HepG2 (cell line): ENCODE measurements at regions not wholly inside any gene's neighbourhood (a gene's known extent, or its start where the extent isn't known, plus 50 kb on each side); places are given as distances from the start of the nearest gene placed in this dataset.

ENCODE experiments used
- ATAC-seq: fragments of 200-7000 bp; cut with Tn5 transposase; 3 replicates; pipeline ENCODE4 v1.9.1; 2020; ENCODE audit warnings: mild to moderate bottlenecking, moderate library complexity
- BruUV-seq: library from RNA; stranded (reverse); fragments of 400-500 nt; replicated peaks from 2 replicates; lab custom pipeline; 2021; lab: Mats Ljungman, UMichigan
- CTCF ChIA-PET: fragments of 300-600 bp; formaldehyde crosslinking; extraction: SDS; loops from one replicate; lab custom pipeline; 2021; ENCODE audit warnings: low total read pairs, inconsistent platforms, low intra/inter-chr PET ratio; lab: Yijun Ruan, JAX
- POLR2A ChIA-PET: fragments of 350-600 bp; sonication (Branson Sonifier 250); formaldehyde crosslinking; loops from one replicate; lab custom pipeline; 2020; ENCODE audit warnings: antibody characterized with exemption, inconsistent platforms; lab: Yijun Ruan, JAX
- DNase-seq: peaks from one replicate; pipeline ENCODE4 v3.0.0-alpha.2; 2015; ENCODE audit warnings: low spot score
- FAIRE-seq: peaks from 3 replicates; lab custom pipeline; 2011; peaks lifted over from hg19 to GRCh38; lab: Jason Lieb, UNC
- H2AFZ ChIP-seq: one replicate; pipeline ENCODE4 v1.6.1; 2011; ENCODE audit warnings: low read length, inconsistent platforms
- H3K27ac ChIP-seq: fragments of 300-600 bp; 3 replicates; pipeline ENCODE4 v1.8.0; 2011; ENCODE audit warnings: mixed run types, mild to moderate bottlenecking, mixed read lengths, low read length, inconsistent platforms; ENCODE audit not compliant: insufficient read depth; ENCODE audit errors: extremely low read length
- H3K27me3 ChIP-seq, 2 experiments: fragments of 200-600 bp in 1 of 2; 2 replicates in 1 of 2; 3 replicates in 1 of 2; pipeline versions ENCODE4 v1.6.0 to v1.8.0; 2011; ENCODE audit warnings: low read length in 2 of 2, mild to moderate bottlenecking in 2 of 2, moderate library complexity in 2 of 2, inconsistent platforms in 1 of 2; ENCODE audit not compliant: insufficient read depth in 2 of 2, control insufficient read depth in 1 of 2
- H3K36me3 ChIP-seq, 2 experiments: fragments of 200-600 bp in 1 of 2; replicated peaks in 1 of 2; 2 replicates in 1 of 2; 3 replicates in 1 of 2; pipeline versions ENCODE4 v1.5.1 to v1.8.0; 2011; ENCODE audit warnings: low read length in 2 of 2, inconsistent platforms in 1 of 2; ENCODE audit not compliant: insufficient read depth in 2 of 2, control insufficient read depth in 1 of 2
- H3K4me1 ChIP-seq: 2 replicates; pipeline ENCODE4 v1.5.1; 2012; ENCODE audit warnings: low read length, inconsistent platforms; ENCODE audit not compliant: insufficient read depth
- H3K4me2 ChIP-seq: 2 replicates; pipeline ENCODE4 v1.6.0; 2011; ENCODE audit warnings: low read depth, low read length, inconsistent platforms
- H3K4me3 ChIP-seq, 3 experiments: fragments of 200-600 bp in 1 of 3; sonication (generic), shearing (Covaris generic) in 1 of 3; replicated peaks in 1 of 3; 2 replicates each; pipeline ENCODE4 v1.5.1; 2011 to 2016; ENCODE audit warnings: low read length in 3 of 3, inconsistent platforms in 2 of 3, low read depth in 2 of 3, mild to moderate bottlenecking in 2 of 3, control low read depth in 1 of 3, mixed read lengths in 1 of 3; ENCODE audit not compliant: insufficient read depth in 1 of 3
- H3K79me2 ChIP-seq: one replicate; pipeline ENCODE4 v1.6.1; 2011; ENCODE audit warnings: low read length, inconsistent platforms; ENCODE audit not compliant: insufficient read depth
- H3K9ac ChIP-seq: 2 replicates; pipeline ENCODE4 v1.6.0; 2011; ENCODE audit warnings: mild to moderate bottlenecking, low read depth, low read length, inconsistent platforms; ENCODE audit not compliant: insufficient read depth
- H3K9me3 ChIP-seq: 2 replicates; pipeline ENCODE4 v1.5.1; 2012; ENCODE audit warnings: mild to moderate bottlenecking, low read length
- H4K20me1 ChIP-seq: 2 replicates; pipeline ENCODE4 v1.6.0; 2011; ENCODE audit warnings: inconsistent platforms, mild to moderate bottlenecking, low read length, moderate library complexity; ENCODE audit not compliant: insufficient read depth
- FOXP4 ChIP-seq: sonication (generic); formaldehyde crosslinking; IDR thresholded peaks from 2 replicates; pipeline ENCODE4 v1.4.0; 2020; ENCODE audit warnings: missing genetic modification reagents
- HES4 ChIP-seq: sonication (generic); formaldehyde crosslinking; IDR thresholded peaks from 2 replicates; pipeline ENCODE4 v1.9.0; 2021; ENCODE audit warnings: mild to moderate bottlenecking, missing genetic modification reagents, borderline replicate concordance
- NFE2L2 ChIP-seq: fragments of 150-350 bp; IDR thresholded peaks from 2 replicates; pipeline ENCODE4 v1.6.1; 2014; ENCODE audit warnings: low read length
- PAWR ChIP-seq: sonication (generic); formaldehyde crosslinking; IDR thresholded peaks from 2 replicates; pipeline ENCODE4 v1.4.0; 2020; ENCODE audit warnings: missing genetic modification reagents, mild to moderate bottlenecking, borderline replicate concordance
- REXO4 ChIP-seq: sonication (generic); formaldehyde crosslinking; IDR thresholded peaks from 2 replicates; pipeline ENCODE4 v1.8.0; 2022; ENCODE audit warnings: missing genetic modification reagents, mild to moderate bottlenecking, borderline replicate concordance
- SKI ChIP-seq: fragments of 450-650 bp; IDR thresholded peaks from one replicate; pipeline ENCODE4 v1.6.1; 2018; ENCODE audit warnings: mild to moderate bottlenecking; ENCODE audit not compliant: partially characterized antibody
- SNAPC4 ChIP-seq: sonication (generic); formaldehyde crosslinking; IDR thresholded peaks from 2 replicates; pipeline ENCODE4 v1.4.0; 2020; ENCODE audit warnings: mild to moderate bottlenecking, missing genetic modification reagents
- SOX13 ChIP-seq, 3 experiments: fragments of 450-650 bp in 1 of 3; sonication (generic) in 1 of 3; formaldehyde crosslinking in 1 of 3; IDR thresholded peaks in 2 of 3; conservative IDR thresholded peaks in 1 of 3; 2 replicates each; pipeline versions ENCODE4 v1.5.0 to v1.6.1; 2016 to 2020; ENCODE audit warnings: antibody characterized with exemption in 1 of 3, mild to moderate bottlenecking in 1 of 3, missing compliant biosample characterization in 1 of 3, missing genetic modification reagents in 1 of 3, moderate library complexity in 1 of 3
- ZC3H4 ChIP-seq: sonication (generic); formaldehyde crosslinking; IDR thresholded peaks from 2 replicates; pipeline ENCODE4 v1.4.0; 2020; ENCODE audit warnings: missing genetic modification reagents, borderline replicate concordance
- ZNF256 ChIP-seq: sonication (generic); formaldehyde crosslinking; conservative IDR thresholded peaks from 2 replicates; pipeline ENCODE4 v1.4.0; 2020; ENCODE audit warnings: missing genetic modification reagents
- ZNF296 ChIP-seq: sonication (generic); formaldehyde crosslinking; conservative IDR thresholded peaks from 2 replicates; pipeline ENCODE4 v1.5.0; 2020; ENCODE audit warnings: mild to moderate bottlenecking, missing genetic modification reagents
- ZNF34 ChIP-seq: sonication (generic); formaldehyde crosslinking; IDR thresholded peaks from 2 replicates; pipeline ENCODE4 v1.4.0; 2020; ENCODE audit warnings: mild to moderate bottlenecking, missing genetic modification reagents, borderline replicate concordance
- ZNF362 ChIP-seq: sonication (generic); formaldehyde crosslinking; IDR thresholded peaks from 2 replicates; pipeline ENCODE4 v1.4.0; 2020; ENCODE audit warnings: missing genetic modification reagents, mild to moderate bottlenecking, borderline replicate concordance
- ZNF431 ChIP-seq: sonication (generic); formaldehyde crosslinking; IDR thresholded peaks from 2 replicates; pipeline ENCODE4 v1.9.0; 2022; ENCODE audit warnings: missing genetic modification reagents, low read depth, mild to moderate bottlenecking, borderline replicate concordance
- ZNF629 ChIP-seq: sonication (generic); formaldehyde crosslinking; conservative IDR thresholded peaks from 2 replicates; pipeline ENCODE4 v1.5.0; 2020; ENCODE audit warnings: missing genetic modification reagents
- ZNF720 ChIP-seq: sonication (generic); formaldehyde crosslinking; IDR thresholded peaks from 2 replicates; pipeline ENCODE4 v1.4.0; 2020; ENCODE audit warnings: missing genetic modification reagents
- whole genome bisulfite sequencing: methylation state at CpG from one replicate; pipeline ENCODE4 v1.1.6; 2017; ENCODE audit warnings: low lambda C conversion rate; 5-methylcytosine and 5-hydroxymethylcytosine counted together
- in situ Hi-C: cut with HindIII; loops from 2 replicates; pipeline ENCODE4 v1.10.0; 2017; ENCODE audit warnings: low pct_unique_long_range_greater_than_20kb; ENCODE audit not compliant: extremely low pct_ligation_motif_present
- intact Hi-C: fragments of 100-400 bp; cut with micrococcal nuclease; formaldehyde crosslinking; loops from one replicate; pipeline ENCODE4 v1.10.0; 2022; ENCODE audit not compliant: unreplicated experiment

DNA sequence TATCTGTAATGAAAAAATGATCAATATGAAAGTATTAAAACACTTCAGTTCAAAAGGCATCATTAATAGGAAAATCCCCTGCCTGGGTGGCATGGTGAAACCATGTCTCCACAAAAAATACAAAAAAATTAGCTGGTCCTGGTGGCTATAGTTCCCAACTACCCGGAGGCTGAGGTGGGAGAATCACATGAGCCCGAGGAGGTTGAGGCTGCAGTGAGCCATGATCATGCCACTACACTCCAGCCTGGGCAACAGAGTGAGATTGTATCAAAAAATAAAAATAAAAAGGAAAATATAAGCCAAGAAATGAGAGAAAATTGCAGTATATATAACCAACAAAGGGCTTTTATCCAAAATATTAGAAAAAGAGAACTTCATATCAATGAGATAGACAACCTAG lies 71.6 kb upstream of the MYCN start (continued):
- TF ChIP-seq SNAPC4 (CRISPR knock-in tag) (no peak), ZNF629 (CRISPR knock-in tag) (no peak)

GRCh38 chr2:15869396-15869795 lies 71.0 kb upstream of the MYCN start:
- Histone ChIP-seq H3K9me3 (no peaks in the 10 kb centered on the region), H3K4me3 (no peak overlapping the region), H4K20me1 (no peaks in the 10 kb centered on the region), H3K4me2 (no peak overlapping the region), H3K79me2 (no peaks in the 10 kb centered on the region), H3K27me3 (0 out of 5 replicates have a peak, but pooled peaks cover 0 to 3% of the 10 kb centered on the region in 2 experiments), H3K9ac (no peak overlapping the region), H2AFZ (no peak overlapping the region), H3K36me3 (no peaks in the 10 kb centered on the region), H3K4me1 (no peaks in the 10 kb centered on the region), H3K27ac (no peak overlapping the region)
- intact Hi-C loops, result no loop called here
- FAIRE-seq (no peak), DNase-seq (no peak), ATAC-seq (no peak)
- CTCF ChIA-PET, result no interaction called here
- in situ Hi-C loops, result no loop called here
- 39% methylated on average over 3 of the region's 3 CpGs for WGBS
- no TSS peak for BruUV-seq
- POLR2A ChIA-PET, result no interaction called here
- TF ChIP-seq SKI (no peak), REXO4 (CRISPR knock-in tag) (no peak), HES4 (CRISPR knock-in tag) (no peak), ZNF296 (CRISPR knock-in tag) (no peak), NFE2L2 (no peak), PAWR (CRISPR knock-in tag) (no peak), ZNF362 (CRISPR knock-in tag) (no peak), ZC3H4 (CRISPR knock-in tag) (no peak), ZNF431 (no peak), SOX13 (IDR thresholded peaks at IDR 0.05) (no peak), SOX13 (CRISPR knock-in tag; conservative IDR thresholded peaks at IDR 0.05 in 1 of 2, IDR thresholded peaks at IDR 0.05 in 1 of 2) (no peak), FOXP4 (no peak), ZNF256 (CRISPR knock-in tag) (no peak), ZNF34 (CRISPR knock-in tag) (no peak), ZNF720 (no peak)
